NCI-H2171 (cell line): ENCODE measurements at regions not wholly inside any gene's neighbourhood (a gene's known extent, or its start where the extent isn't known, plus 50 kb on each side); places are given as distances from the start of the nearest gene placed in this dataset.

Experiments used
- DNase-seq: peaks from one replicate; lab custom pipeline; 2025; lab: John Stamatoyannopoulos, UW

GRCh38 chr15:87354661-87355410 is 901.7 kb downstream of the NTRK3 start:
- DNase-seq = no peak

- DNase-seq = no peak
These were observed 907.4 kb downstream of the NTRK3 start for GRCh38 chr15:87349181-87349580.

- DNase-seq = no peak
These were observed 907.8 kb downstream of the NTRK3 start for GRCh38 chr15:87348746-87349145.

GRCh38 chr15:87347806-87348515 is 908.6 kb downstream of the NTRK3 start:
- DNase-seq = no peak

GRCh38 chr15:87345961-87346360 is 910.6 kb downstream of the NTRK3 start:
- no peak for DNase-seq

GRCh38 chr15:87343966-87344365 is 912.6 kb downstream of the NTRK3 start:
- no peak for DNase-seq

- no peak for DNase-seq
These were observed 916.2 kb downstream of the NTRK3 start for GRCh38 chr15:87340370-87340769.

- DNase-seq = no peak
These were observed 930.3 kb downstream of the NTRK3 start for GRCh38 chr15:87326269-87326668.

GRCh38 chr15:87322870-87323269 is 933.7 kb downstream of the NTRK3 start:
- DNase-seq = no peak

- no peak for DNase-seq
These were observed 934.3 kb downstream of the NTRK3 start for GRCh38 chr15:87322265-87322664.

- DNase-seq = no peak
These were observed 938.6 kb downstream of the NTRK3 start for GRCh38 chr15:87317900-87318299.

GRCh38 chr15:87312221-87312620 is 944.3 kb downstream of the NTRK3 start:
- no peak for DNase-seq

- no peak for DNase-seq
These were observed 956.4 kb downstream of the NTRK3 start for GRCh38 chr15:87300146-87300545.

- no peak for DNase-seq
These were observed 961.7 kb downstream of the NTRK3 start for GRCh38 chr15:87294854-87295253.

- no peak for DNase-seq
These were observed 963.5 kb downstream of the NTRK3 start for GRCh38 chr15:87293031-87293430.

GRCh38 chr15:87287156-87287555 is 969.4 kb downstream of the NTRK3 start:
- DNase-seq = no peak

- no peak for DNase-seq
These were observed 987.0 kb downstream of the NTRK3 start for GRCh38 chr15:87269566-87269965.

GRCh38 chr15:87268675-87269074 is 987.9 kb downstream of the NTRK3 start:
- DNase-seq = no peak

GRCh38 chr15:87267798-87268197 is 988.7 kb downstream of the NTRK3 start:
- no peak for DNase-seq

- DNase-seq = no peak
These were observed 992.7 kb downstream of the NTRK3 start for GRCh38 chr15:87263871-87264270.

- no peak for DNase-seq
These were observed 993.2 kb downstream of the NTRK3 start for GRCh38 chr15:87263296-87263695.

GRCh38 chr15:87245592-87245991 is 1010.9 kb downstream of the NTRK3 start:
- no peak for DNase-seq

GRCh38 chr15:87243474-87243873 is 1013.1 kb downstream of the NTRK3 start:
- DNase-seq = no peak
